ENCODE measurements at regions not wholly inside any gene's neighbourhood (a gene's known extent, or its start where the extent isn't known, plus 50 kb on each side); places are given as distances from the start of the nearest gene placed in this dataset.
"Not testable (repeated sequence)": the region's sequence is repeated elsewhere in the genome, so short reads cannot be mapped to it uniquely, and the experiment has no call there.

GRCh38 chr15:23983500-23984259, 296.6 kb upstream of the NDN start:
- no peak for DNase-seq

GRCh38 chr15:23994273-23994672, 307.2 kb upstream of the NDN start:
- no peak for DNase-seq

DNA sequence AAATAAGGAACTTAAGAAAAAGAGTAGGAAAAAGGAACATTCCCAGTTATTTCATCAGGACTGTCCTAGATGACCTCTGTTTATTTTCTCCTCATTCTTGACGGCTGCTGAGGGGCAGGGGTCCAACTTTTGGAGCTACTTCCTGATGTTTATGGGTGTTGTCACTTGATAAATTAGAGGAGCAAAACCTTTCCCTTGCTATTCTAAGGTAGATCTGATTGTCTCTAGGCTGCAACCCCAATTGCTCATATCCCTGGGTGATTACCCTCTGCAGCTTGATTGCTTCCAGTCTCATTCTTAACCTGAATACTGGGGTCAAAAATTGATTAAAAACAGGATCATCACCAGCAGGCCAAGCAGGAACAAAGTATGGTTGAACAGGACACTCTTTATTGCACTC, 311.0 kb upstream of the NDN start:
- no peak for DNase-seq

GRCh38 chr15:24008476-24008875, 321.4 kb upstream of the NDN start:
- no peak for DNase-seq

DNA sequence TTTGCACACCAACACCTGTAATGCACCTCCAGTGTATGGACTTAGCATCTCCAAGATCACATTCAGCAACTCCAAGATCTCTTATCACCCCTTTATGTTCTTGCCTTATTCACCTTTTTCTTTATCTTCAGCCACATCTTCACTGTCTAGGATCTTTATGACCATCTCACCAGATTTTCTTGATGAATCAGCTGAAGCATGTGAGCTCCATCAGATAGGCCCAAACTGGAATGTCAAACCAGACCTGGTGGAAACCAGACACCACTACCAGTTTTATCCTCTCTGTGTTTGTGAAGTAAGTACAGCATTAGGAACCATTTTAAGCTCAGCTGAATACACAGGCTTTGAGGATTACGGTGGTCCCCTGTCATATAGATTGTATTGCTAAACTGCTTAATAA, 330.4 kb upstream of the NDN start:
- DNase-seq, result no peak

- no peak for DNase-seq
These were observed 352.6 kb upstream of the NDN start for GRCh38 chr15:24039683-24040082.

- no peak for DNase-seq
These were observed 367.6 kb upstream of the NDN start for GRCh38 chr15:24054547-24055245.

- DNase-seq, result no peak
These were observed 380.8 kb upstream of the NDN start for GRCh38 chr15:24067733-24068501.

- no peak for DNase-seq
These were observed 388.4 kb upstream of the NDN start for GRCh38 chr15:24075420-24076089.

GRCh38 chr15:24076090-24076784, 389.1 kb upstream of the NDN start:
- DNase-seq, result no peak

DNA sequence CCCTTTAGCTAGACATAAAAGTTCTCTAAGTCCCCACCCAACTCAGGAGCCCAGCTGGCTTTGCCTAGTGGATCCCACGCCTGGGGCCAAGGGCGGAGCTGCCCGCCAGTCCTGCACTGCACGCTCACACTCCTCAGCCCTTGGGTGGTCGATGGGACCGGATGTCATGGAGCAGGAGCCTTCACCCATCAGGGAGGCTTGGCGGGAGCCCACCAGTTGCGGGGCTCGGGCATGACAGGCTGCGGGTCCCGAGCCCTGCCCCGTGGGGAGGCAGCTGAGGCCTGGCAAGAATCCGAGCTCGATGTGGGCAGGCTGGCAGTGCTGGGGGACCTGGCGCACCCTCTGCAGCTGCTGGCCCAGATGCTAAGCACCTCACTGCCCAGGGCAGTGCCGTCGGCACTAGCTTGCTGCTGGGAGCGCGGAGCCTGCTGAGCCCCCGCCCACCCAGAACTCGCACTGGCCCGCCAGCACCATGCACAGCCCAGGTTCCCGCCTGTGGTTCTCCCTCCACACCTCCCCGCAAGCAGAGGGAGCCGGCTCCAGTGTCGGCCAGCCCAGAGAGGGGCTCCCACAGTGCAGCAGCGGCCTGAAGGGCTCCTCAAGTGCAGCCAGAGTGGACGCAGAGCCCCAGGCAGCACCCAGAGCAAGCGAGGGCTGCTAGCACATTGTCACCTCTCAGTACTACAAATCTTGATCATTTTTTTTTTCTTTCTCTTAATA, 391.4 kb upstream of the NDN start:
- no peak for DNase-seq

DNA sequence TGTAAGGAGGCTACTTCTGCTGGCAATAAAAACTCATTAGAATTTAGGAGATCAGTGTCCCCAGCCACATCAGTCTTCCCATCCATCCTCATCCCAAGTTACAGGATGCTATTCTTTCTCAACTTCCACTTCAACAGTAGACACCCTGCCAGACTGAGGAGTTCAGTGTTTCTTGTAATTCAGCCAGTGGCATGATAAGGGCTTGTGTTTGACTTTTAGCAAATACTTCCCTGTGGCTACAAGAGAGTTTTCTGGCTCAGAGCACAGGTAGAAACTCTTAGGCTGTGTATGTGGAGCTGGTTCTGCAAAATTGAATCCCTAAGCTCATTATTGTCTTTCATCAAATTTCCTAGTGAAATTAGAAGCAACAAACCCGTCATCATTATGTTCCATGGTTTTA, 401.8 kb upstream of the NDN start:
- DNase-seq, result not testable (repeated sequence)

- not testable (repeated sequence) for DNase-seq
These were observed 414.4 kb upstream of the NDN start for GRCh38 chr15:24101503-24101902.

DNA sequence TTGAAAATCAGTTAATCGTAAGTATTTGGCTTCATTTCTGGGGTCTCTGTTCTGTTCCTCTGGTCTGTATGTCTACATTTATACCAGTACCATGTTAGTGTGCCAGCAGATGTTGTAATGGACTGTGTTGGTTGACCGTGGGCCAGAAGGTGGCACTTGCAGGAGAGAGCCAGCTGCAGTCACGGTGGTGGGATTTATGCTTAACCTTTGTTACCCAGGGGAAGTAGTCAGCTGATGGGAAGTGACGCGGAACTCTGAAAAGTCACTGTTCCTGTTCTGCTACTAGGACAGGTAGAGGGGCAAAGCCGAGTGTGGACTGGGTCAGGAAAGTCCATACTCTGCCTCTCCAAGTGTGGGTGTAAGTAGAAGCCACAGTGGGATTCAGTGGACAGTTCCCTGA, 420.4 kb upstream of the NDN start:
- DNase-seq, result not testable (repeated sequence)

DNA sequence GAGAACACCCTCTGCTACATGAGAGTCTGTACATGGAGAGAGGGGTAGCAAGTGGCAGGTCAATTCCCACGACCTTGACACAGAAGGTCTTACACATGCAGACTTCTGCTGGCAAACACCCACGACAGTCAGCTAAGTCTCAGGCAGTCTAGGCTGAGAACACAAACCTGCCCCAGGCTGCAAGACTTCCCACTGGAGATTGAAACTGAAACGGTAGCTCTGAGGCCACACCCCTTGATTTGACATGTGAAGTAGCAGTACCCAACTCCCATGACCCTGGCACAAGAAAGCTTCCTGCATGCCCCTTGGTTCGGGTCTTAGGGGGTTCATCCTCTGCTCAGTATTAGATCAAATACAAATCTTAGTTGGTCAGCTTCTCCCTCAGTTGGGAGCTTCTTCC, 420.8 kb upstream of the NDN start:
- DNase-seq, result not testable (repeated sequence)

GRCh38 chr15:24108349-24108748, 421.2 kb upstream of the NDN start:
- not testable (repeated sequence) for DNase-seq

DNA sequence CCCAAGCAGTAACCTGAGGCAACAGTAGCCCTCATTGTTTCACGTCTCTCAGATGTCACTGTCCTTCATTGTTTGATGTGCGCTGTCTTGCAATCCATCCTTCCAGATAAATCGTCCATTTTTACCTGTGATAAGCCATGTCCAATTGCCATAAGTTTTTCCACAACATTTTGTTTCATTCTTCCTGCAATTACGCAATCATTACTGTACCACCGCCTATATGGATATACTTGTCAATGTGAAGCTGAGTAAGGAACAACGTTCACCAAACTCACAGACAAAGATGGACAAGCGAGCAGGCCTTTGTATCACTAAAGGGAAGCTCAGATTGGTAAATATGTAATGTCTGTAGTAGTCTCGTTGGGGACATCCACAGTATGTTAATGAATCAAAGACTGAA, 452.5 kb upstream of the NDN start:
- DNase-seq, result not testable (repeated sequence)

- DNase-seq, result not testable (repeated sequence)
These were observed 458.0 kb upstream of the NDN start for GRCh38 chr15:24145070-24145469.

DNA sequence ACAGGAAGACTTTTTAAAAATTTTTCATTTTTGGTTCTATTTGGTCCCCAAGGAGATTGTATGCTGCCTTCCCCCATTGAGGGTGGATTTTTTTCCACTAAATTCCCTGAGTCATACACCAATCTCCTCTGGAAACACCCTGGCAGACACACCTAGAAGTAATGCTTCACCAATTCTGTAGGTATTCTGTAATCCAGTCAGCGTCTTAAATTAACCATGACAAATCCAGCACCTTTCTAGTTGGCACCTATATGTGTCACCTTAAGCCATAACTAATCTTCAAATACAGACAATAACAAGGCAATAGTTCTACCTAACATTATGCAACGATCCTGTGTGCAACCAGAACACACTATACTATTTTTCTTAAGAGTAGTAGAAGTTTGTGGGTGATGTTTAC, 459.1 kb upstream of the NDN start:
- no peak for DNase-seq

DNA sequence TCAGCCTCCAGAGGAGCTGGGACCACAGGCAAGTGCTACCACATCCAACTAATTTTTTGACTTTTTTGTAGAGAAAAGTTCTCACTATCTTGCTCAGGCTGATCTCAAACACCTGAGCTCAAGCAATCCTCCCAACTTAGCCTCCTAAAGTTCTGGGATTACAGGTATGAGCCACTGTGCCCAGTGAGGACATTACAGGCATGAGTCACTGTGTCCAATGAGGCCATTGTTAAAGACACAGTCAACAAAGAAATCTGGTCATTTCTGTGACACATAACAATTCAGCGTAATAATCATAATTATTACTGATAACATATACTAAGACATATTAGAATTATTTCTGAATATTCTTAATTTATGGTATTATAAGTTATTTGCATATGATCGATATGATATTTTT, 463.4 kb upstream of the NDN start:
- no peak for DNase-seq

- not testable (repeated sequence) for DNase-seq
These were observed 471.2 kb upstream of the NDN start for GRCh38 chr15:24158306-24158705.

- DNase-seq, result not testable (repeated sequence)
These were observed 478.4 kb upstream of the NDN start for GRCh38 chr15:24165512-24165911.

Data from stimulated activated CD4-positive, alpha-beta T cell treated with anti-CD3 and anti-CD28 coated beads, Interleukin-15, amount 100 ng/mL, for 24 hours (primary cell).